Karpas-422 (cell line): ENCODE measurements at regions not wholly inside any gene's neighbourhood (a gene's known extent, or its start where the extent isn't known, plus 50 kb on each side); places are given as distances from the start of the nearest gene placed in this dataset.

Source experiments
- DNase-seq: peaks from one replicate; pipeline ENCODE4 v3.0.0-alpha.2; 2015
- H2AFZ ChIP-seq: fragments of 200-600 bp; sonication (generic); 2 replicates; pipeline ENCODE4 v1.6.1; 2014; ENCODE audit warnings: antibody characterized with exemption, low read length, mixed read lengths
- H3K27ac ChIP-seq: fragments of 200-600 bp; sonication (generic); 2 replicates; pipeline ENCODE4 v1.5.1; 2014; ENCODE audit warnings: mild to moderate bottlenecking, low read length, moderate library complexity
- H3K27me3 ChIP-seq: fragments of 200-600 bp; sonication (generic); 2 replicates; pipeline ENCODE4 v1.6.1; 2014; ENCODE audit warnings: low read length, mixed read lengths
- H3K36me3 ChIP-seq: fragments of 200-600 bp; sonication (generic); 2 replicates; pipeline ENCODE4 v1.6.1; 2014; ENCODE audit warnings: low read length, mixed read lengths; ENCODE audit not compliant: insufficient read depth
- H3K4me1 ChIP-seq: fragments of 200-600 bp; sonication (generic); 2 replicates; pipeline ENCODE4 v1.6.1; 2014; ENCODE audit warnings: mild to moderate bottlenecking, low read length, mixed read lengths
- H3K4me2 ChIP-seq: fragments of 200-600 bp; sonication (generic); 2 replicates; pipeline ENCODE4 v1.6.1; 2014; ENCODE audit warnings: low read length, low read depth, mild to moderate bottlenecking; ENCODE audit not compliant: poor library complexity, severe bottlenecking
- H3K4me3 ChIP-seq: fragments of 200-600 bp; sonication (generic); 2 replicates; pipeline ENCODE4 v1.5.1; 2014; ENCODE audit warnings: mild to moderate bottlenecking, antibody characterized with exemption, low read length, mixed read lengths
- H3K79me2 ChIP-seq: fragments of 200-600 bp; sonication (generic); 2 replicates; pipeline ENCODE4 v1.6.1; 2014; ENCODE audit warnings: mild to moderate bottlenecking, low read length, mixed read lengths
- H3K9ac ChIP-seq: fragments of 200-600 bp; sonication (generic); 2 replicates; pipeline ENCODE4 v1.6.0; 2014; ENCODE audit warnings: low read length
- H3K9me2 ChIP-seq: fragments of 200-600 bp; sonication (generic), shearing (Covaris generic); replicated peaks from 2 replicates; pipeline ENCODE4 v1.6.0; 2014; ENCODE audit warnings: mild to moderate bottlenecking, low read length, moderate library complexity; ENCODE audit not compliant: insufficient read depth
- H3K9me3 ChIP-seq: fragments of 300-700, 200-600 bp; sonication (generic); 2 replicates; pipeline ENCODE4 v1.6.1; 2014; ENCODE audit warnings: low read length, mixed read lengths
- H4K20me1 ChIP-seq: fragments of 200-600 bp; sonication (generic); 2 replicates; pipeline ENCODE4 v1.6.1; 2014; ENCODE audit warnings: mild to moderate bottlenecking, antibody characterized with exemption, low read length, low read depth; ENCODE audit not compliant: insufficient read depth

DNA sequence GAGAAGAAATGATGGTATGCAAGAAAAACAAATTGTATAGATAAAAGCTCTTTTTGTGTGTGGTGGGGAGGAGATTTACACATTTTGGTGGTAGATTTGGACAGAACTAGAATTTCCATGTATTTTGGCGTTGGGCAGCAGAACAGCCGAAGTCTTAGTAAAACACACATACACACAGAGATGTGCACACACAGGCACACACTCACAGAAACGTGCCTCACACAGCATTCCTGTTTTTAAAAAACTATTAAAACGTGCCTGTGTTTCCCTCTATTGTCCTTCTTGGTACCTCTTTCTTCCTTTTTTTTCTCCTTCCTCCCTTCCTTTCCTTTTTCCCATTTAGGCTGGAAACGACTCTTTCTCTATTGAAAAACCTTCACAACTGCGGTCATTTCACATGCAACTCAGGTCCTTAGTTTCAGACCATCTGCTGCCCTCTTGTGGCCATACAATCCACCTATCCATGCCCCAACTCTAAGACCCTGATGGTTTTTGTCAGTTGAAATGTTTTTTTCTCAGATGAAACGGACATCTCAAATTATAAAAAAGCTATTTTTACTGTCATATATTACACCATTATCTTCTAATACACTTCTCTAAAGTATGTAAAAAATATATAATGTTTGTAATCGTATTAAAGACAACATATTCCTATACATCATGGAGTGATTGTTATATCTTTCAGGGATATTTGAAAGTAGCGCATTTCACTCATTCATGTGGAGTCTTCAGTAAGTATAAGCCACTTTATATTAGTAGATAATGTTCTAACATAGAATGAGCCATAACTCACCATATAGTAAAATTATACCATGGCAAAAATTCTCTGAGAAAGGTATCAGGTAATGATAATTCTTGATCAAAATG is 386.7 kb upstream of the NOVA1 start:
- peak; percentile 86 for DNase-seq
- H2AFZ ChIP-seq, result no peak overlapping the region
- no peaks in the 10 kb centered on the region; the same call in 1 of the 2 replicates for H3K9me2 ChIP-seq
- H4K20me1 ChIP-seq, result no peaks in the 10 kb centered on the region
- no peaks in the 10 kb centered on the region for H3K79me2 ChIP-seq
- H3K36me3 ChIP-seq, result no peaks in the 10 kb centered on the region
- no peak overlapping the region for H3K9ac ChIP-seq
- H3K4me2 ChIP-seq, result no peak overlapping the region
- H3K27ac ChIP-seq, result no peak overlapping the region
- peaks cover 26% of the 10 kb centered on the region for H3K9me3 ChIP-seq
- H3K4me1 ChIP-seq, result no peaks in the 10 kb centered on the region
- H3K4me3 ChIP-seq, result no peak overlapping the region
- no peaks in the 10 kb centered on the region for H3K27me3 ChIP-seq

GRCh38 chr14:26987744-26988363 is 390.0 kb upstream of the NOVA1 start:
- Histone ChIP-seq H2AFZ (no peak overlapping the region), H3K27me3 (no peaks in the 10 kb centered on the region), H3K79me2 (no peaks in the 10 kb centered on the region), H3K4me1 (no peaks in the 10 kb centered on the region), H3K36me3 (no peaks in the 10 kb centered on the region), H3K9me3 (peaks cover 43% of the 10 kb centered on the region), H4K20me1 (no peaks in the 10 kb centered on the region), H3K27ac (no peak overlapping the region), H3K4me2 (no peak overlapping the region), H3K4me3 (no peak overlapping the region), H3K9ac (no peak overlapping the region), H3K9me2 (no peaks in the 10 kb centered on the region)
- DNase-seq, result no peak

- H3K4me2 ChIP-seq, result no peak overlapping the region
- no peak overlapping the region for H3K27ac ChIP-seq
- no peaks in the 10 kb centered on the region for H3K36me3 ChIP-seq
- H3K4me3 ChIP-seq, result no peak overlapping the region
- H3K27me3 ChIP-seq, result no peaks in the 10 kb centered on the region
- H3K4me1 ChIP-seq, result no peaks in the 10 kb centered on the region
- H3K79me2 ChIP-seq, result no peaks in the 10 kb centered on the region
- H4K20me1 ChIP-seq, result no peaks in the 10 kb centered on the region
- no peak for DNase-seq
- H3K9ac ChIP-seq, result no peak overlapping the region
- H3K9me3 ChIP-seq, result peaks cover 65% of the 10 kb centered on the region
- no peaks in the 10 kb centered on the region for H3K9me2 ChIP-seq
- H2AFZ ChIP-seq, result no peak overlapping the region
Measured at GRCh38 chr14:26990946-26991345, 393.1 kb upstream of the NOVA1 start.

DNA sequence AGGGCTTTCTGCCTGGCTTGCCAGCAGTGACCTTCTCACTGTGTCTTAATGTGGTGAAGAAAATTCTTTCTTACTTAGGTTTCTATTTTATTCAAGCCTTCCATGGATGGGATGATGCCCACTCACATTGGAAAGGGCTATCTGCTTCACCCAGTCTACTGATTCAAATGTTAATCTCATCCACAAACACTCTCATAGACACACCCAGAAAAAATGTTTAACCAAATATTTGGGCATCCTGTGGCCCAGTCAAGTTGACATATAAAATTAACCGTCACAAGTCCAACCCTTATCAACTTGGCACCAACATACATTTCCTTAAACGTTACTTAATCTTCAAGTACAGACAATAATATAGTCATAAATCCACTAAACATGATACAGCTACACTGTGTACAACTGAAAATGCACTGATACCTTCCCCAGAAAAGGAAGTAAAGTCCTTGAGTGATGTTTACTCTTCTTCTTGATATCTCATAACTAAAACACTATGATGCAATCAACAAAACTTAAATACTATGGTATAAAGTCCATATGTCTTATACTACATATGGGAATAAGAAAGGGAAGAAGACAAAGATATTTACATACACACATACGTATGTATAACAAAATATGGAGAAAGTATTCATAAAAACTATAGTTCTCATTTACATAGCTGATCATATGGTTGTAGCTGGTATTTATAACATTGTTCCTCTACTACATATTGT is 394.7 kb upstream of the NOVA1 start:
- Histone ChIP-seq H3K9me3 (peaks cover 76% of the 10 kb centered on the region), H3K27ac (no peak overlapping the region), H3K4me2 (no peak overlapping the region), H3K36me3 (no peaks in the 10 kb centered on the region), H3K79me2 (no peaks in the 10 kb centered on the region), H2AFZ (no peak overlapping the region), H4K20me1 (no peaks in the 10 kb centered on the region), H3K9ac (no peak overlapping the region), H3K9me2 (no peaks in the 10 kb centered on the region), H3K4me1 (no peaks in the 10 kb centered on the region), H3K4me3 (no peak overlapping the region), H3K27me3 (no peaks in the 10 kb centered on the region)
- DNase-seq, result no peak

- no peaks in the 10 kb centered on the region for H4K20me1 ChIP-seq
- no peak overlapping the region for H2AFZ ChIP-seq
- H3K36me3 ChIP-seq, result no peaks in the 10 kb centered on the region
- no peak for DNase-seq
- no peak overlapping the region for H3K4me2 ChIP-seq
- H3K4me1 ChIP-seq, result no peaks in the 10 kb centered on the region
- no peaks in the 10 kb centered on the region for H3K79me2 ChIP-seq
- no peak overlapping the region for H3K4me3 ChIP-seq
- H3K9me2 ChIP-seq, result no peaks in the 10 kb centered on the region
- H3K27ac ChIP-seq, result no peak overlapping the region
- H3K9me3 ChIP-seq, result peaks cover 83% of the 10 kb centered on the region
- no peak overlapping the region for H3K9ac ChIP-seq
- no peaks in the 10 kb centered on the region for H3K27me3 ChIP-seq
Measured at GRCh38 chr14:26993556-26993955, 395.7 kb upstream of the NOVA1 start.

DNA sequence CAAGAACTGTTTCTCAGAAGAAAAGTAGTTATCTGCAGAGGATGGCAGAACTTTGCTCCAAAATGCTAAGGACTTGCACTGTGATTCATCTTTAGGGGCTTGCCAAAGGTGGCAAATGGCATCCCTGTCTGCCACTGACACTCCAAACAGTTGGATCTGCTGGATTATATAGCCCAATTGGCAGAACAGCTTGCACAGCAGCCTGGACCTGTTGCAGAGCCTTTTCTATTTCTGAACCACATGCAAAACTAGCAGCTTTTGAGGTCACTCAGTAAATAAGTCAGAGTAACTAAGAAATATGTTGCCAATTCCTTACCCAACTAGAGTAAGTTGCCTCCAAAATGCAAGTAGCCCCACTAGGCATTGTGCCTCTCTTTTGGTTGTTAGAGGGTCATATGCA is 397.5 kb upstream of the NOVA1 start:
- H3K4me1 ChIP-seq, result no peaks in the 10 kb centered on the region
- H3K79me2 ChIP-seq, result no peaks in the 10 kb centered on the region
- no peak overlapping the region for H3K4me3 ChIP-seq
- H2AFZ ChIP-seq, result no peak overlapping the region
- no peaks in the 10 kb centered on the region for H3K36me3 ChIP-seq
- H3K9me2 ChIP-seq, result no peaks in the 10 kb centered on the region
- no peak overlapping the region for H3K9ac ChIP-seq
- no peak overlapping the region for H3K27ac ChIP-seq
- no peaks in the 10 kb centered on the region for H3K27me3 ChIP-seq
- no peaks in the 10 kb centered on the region for H4K20me1 ChIP-seq
- peaks cover 76% of the 10 kb centered on the region for H3K9me3 ChIP-seq
- H3K4me2 ChIP-seq, result no peak overlapping the region
- DNase-seq, result no peak

DNA sequence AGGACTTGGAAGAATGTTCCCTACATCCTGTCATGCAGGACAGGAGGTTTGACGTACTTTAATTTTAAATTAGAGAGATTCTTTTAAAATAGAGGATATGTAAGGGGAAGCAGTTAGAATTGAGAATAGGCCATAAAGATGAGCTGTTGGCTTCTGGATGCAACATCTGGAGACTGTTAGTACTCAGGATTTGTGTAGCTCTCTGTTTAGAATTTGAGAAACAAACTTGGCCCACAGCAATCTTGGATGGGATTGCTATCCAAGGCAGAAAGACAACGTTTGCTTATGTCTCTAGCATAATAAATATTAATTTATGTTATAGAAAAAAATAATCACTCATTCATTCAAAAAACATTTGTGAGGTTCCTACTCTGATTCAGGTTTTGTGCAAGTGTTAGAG is 398.4 kb upstream of the NOVA1 start:
- DNase-seq, result no peak
- Histone ChIP-seq H3K4me2 (no peak overlapping the region), H3K4me3 (no peak overlapping the region), H3K36me3 (no peaks in the 10 kb centered on the region), H3K27ac (no peak overlapping the region), H3K4me1 (no peaks in the 10 kb centered on the region), H3K9me3 (peaks cover 71% of the 10 kb centered on the region), H3K9me2 (no peaks in the 10 kb centered on the region), H3K9ac (no peak overlapping the region), H3K79me2 (no peaks in the 10 kb centered on the region), H2AFZ (no peak overlapping the region), H3K27me3 (no peaks in the 10 kb centered on the region), H4K20me1 (no peaks in the 10 kb centered on the region)

DNA sequence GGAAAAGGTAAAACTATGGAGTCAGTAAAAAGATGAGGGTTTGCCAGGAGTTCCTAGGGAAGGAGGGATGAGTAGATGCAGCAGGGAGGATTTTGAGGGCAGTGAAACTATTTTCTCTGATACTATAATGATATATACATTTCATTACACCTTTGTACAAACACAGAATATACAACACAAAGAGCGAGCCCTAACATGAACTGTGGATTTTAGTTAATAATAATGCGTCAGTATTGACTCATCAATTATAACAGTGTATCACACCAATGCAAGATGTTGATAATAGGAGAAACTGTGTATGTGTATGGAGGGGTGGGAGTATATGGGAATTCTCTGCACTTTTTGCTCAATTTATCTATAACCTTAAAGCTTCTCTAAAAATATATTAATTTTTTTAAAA is 404.3 kb upstream of the NOVA1 start:
- Histone ChIP-seq H3K4me2 (no peak overlapping the region), H3K9me2 (no peaks in the 10 kb centered on the region), H3K36me3 (no peaks in the 10 kb centered on the region), H3K27me3 (no peaks in the 10 kb centered on the region), H3K79me2 (no peaks in the 10 kb centered on the region), H2AFZ (no peak overlapping the region), H3K4me1 (no peaks in the 10 kb centered on the region), H3K9ac (no peak overlapping the region), H3K4me3 (no peak overlapping the region), H3K9me3 (peaks cover 62% of the 10 kb centered on the region), H3K27ac (no peak overlapping the region), H4K20me1 (no peaks in the 10 kb centered on the region)
- DNase-seq, result no peak
